Nephron (organoid): ENCODE measurements at regions not wholly inside any gene's neighbourhood (a gene's known extent, or its start where the extent isn't known, plus 50 kb on each side); places are given as distances from the start of the nearest gene placed in this dataset.

Experiments
- H3K27ac Mint-ChIP-seq, 3 experiments: 2 replicates each; pipeline ENCODE4 v1.8.0; 2020; ENCODE audit warnings: mixed read lengths in 3 of 3, mild to moderate bottlenecking in 2 of 3, moderate library complexity in 1 of 3
- H3K27me3 Mint-ChIP-seq: 2 replicates; pipeline ENCODE4 v1.8.0; 2021; ENCODE audit warnings: low read depth, mild to moderate bottlenecking, moderate library complexity, mixed read lengths
- H3K36me3 Mint-ChIP-seq: 2 replicates; pipeline ENCODE4 v1.8.0; 2020; ENCODE audit warnings: low read depth, mixed read lengths
- H3K4me1 Mint-ChIP-seq: 2 replicates; pipeline ENCODE4 v1.8.0; 2020; ENCODE audit warnings: mixed read lengths
- H3K4me3 Mint-ChIP-seq, 3 experiments: 2 replicates each; pipeline ENCODE4 v1.8.0; 2020; ENCODE audit warnings: mild to moderate bottlenecking in 3 of 3, mixed read lengths in 3 of 3, moderate library complexity in 2 of 3
- H3K9me3 Mint-ChIP-seq: 2 replicates; pipeline ENCODE4 v1.8.0; 2020; ENCODE audit warnings: mixed read lengths
- TF ChIP-seq, protein P1 (sequence below), 3 experiments: fragments of 200-600 bp; sonication (generic); IDR thresholded peaks; one replicate each; pipeline ENCODE4 v1.5.0; 2021; ENCODE audit warnings: antibody characterized with exemption in 3 of 3; ENCODE audit not compliant: unreplicated experiment in 3 of 3

DNA sequence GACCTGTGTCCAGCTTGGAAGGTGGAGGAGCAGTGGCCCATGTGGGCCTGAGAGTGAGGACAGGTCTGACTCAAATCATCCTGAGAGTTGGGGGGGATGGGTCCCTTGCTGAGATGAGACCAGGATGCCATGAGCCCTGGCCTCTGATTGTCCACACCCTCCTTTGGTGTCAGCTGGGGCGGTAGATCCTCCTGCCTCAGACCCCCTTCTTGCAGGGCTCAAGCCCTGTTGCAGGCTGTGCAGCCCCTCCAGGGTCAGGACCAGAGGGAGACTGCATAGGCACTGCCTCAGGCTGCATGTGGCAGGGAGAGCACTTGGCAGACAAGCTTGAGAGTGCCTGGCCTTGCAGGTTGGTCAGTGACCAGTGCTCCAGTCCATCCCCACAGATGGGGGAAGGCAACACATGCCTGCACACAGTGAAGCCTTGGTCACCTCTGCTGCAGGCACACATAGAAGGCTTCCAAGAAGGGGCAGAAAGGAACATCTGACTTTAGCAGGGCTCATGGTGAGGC lies 82.2 kb upstream of the ACTRT2 start:
- Mint-ChIP-seq H3K36me3 (peaks cover 3% of the 10 kb centered on the region), H3K27ac (no peak overlapping the region), H3K4me3 (no peak overlapping the region), H3K9me3 (peaks cover 33% of the 10 kb centered on the region), H3K4me1 (no peaks in the 10 kb centered on the region), H3K27me3 (peaks cover 18% of the 10 kb centered on the region)
- TF ChIP-seq, protein P1, sequence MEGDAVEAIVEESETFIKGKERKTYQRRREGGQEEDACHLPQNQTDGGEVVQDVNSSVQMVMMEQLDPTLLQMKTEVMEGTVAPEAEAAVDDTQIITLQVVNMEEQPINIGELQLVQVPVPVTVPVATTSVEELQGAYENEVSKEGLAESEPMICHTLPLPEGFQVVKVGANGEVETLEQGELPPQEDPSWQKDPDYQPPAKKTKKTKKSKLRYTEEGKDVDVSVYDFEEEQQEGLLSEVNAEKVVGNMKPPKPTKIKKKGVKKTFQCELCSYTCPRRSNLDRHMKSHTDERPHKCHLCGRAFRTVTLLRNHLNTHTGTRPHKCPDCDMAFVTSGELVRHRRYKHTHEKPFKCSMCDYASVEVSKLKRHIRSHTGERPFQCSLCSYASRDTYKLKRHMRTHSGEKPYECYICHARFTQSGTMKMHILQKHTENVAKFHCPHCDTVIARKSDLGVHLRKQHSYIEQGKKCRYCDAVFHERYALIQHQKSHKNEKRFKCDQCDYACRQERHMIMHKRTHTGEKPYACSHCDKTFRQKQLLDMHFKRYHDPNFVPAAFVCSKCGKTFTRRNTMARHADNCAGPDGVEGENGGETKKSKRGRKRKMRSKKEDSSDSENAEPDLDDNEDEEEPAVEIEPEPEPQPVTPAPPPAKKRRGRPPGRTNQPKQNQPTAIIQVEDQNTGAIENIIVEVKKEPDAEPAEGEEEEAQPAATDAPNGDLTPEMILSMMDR (IDR thresholded peaks at IDR 0.05; ENCODE audit: unreplicated experiment in 3 of 3): no peak

DNA sequence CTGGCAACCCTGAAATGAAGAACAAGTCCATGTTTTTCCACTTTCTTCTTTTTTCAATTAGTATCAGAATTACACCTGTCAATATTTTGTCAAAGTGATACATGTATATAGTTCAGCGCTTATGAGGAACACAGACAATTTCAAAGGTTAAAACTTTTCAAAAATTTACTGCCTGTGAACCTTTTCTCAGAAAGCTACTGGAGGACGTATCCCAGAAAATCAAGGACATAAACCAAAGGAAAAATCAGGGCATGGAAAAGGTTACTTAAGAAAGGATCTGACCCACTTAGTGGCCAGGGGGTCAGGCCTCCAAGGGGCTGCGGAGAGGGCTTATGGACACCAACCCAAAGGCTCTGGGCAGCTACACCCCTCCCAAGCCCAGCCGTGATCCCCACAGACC lies 81.1 kb upstream of the ACTRT2 start:
- TF ChIP-seq, protein P1 (IDR thresholded peaks at IDR 0.05; ENCODE audit: unreplicated experiment in 3 of 3): no peak
- H3K4me3 Mint-ChIP-seq: no peak overlapping the region
- no peaks in the 10 kb centered on the region for H3K4me1 Mint-ChIP-seq
- H3K27me3 Mint-ChIP-seq: peaks cover 18% of the 10 kb centered on the region
- peaks cover 3% of the 10 kb centered on the region for H3K36me3 Mint-ChIP-seq
- no peak overlapping the region for H3K27ac Mint-ChIP-seq
- H3K9me3 Mint-ChIP-seq: peaks cover 33% of the 10 kb centered on the region

DNA sequence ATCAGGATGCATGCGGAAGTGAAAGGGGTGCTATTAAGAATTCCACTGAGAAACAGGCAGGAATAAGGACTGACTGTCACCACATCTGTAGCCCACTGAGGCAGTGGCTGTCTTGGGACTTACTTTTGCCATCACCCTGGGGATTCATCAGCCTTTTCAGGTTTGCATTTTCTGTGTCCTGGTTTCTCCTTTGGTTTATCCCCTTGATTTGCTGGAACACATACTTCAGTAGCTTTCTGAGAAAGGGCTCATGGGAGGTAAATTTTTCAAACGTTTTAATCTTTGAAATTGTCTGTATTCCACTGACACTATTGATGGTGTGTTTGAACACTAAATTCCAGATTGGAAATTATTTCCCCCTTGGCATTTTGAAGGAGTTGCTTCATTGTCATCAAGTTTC lies 80.2 kb upstream of the ACTRT2 start:
- Mint-ChIP-seq H3K4me1 (no peaks in the 10 kb centered on the region), H3K27me3 (peaks cover 13% of the 10 kb centered on the region), H3K9me3 (peaks cover 31% of the 10 kb centered on the region), H3K4me3 (no peak overlapping the region), H3K27ac (no peak overlapping the region), H3K36me3 (peaks cover 3% of the 10 kb centered on the region)
- TF ChIP-seq, protein P1 (IDR thresholded peaks at IDR 0.05; ENCODE audit: unreplicated experiment in 3 of 3): no peak

DNA sequence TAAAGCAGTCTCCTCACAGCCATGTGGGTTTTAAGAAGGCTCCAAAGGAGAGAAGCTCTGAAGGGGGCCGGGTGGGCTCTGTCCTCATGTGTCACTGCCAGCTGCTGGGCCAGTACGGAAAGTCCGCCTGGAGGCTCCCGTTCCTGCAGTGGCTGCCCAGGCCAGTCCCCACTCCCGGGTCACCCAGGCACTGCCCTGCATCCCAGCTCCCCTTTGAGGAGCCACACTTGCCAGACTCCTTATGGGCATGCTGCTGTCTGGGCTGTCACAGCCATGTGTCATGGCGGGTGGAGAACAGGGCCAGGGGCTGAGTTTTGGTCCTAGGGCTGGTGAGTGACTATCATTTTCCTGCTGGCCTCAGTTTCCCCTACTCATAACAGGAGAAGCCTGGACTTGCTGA lies 79.4 kb upstream of the ACTRT2 start:
- Mint-ChIP-seq H3K27ac (no peak overlapping the region), H3K36me3 (peaks cover 3% of the 10 kb centered on the region), H3K27me3 (peaks cover 18% of the 10 kb centered on the region), H3K9me3 (peaks cover 31% of the 10 kb centered on the region), H3K4me1 (no peaks in the 10 kb centered on the region), H3K4me3 (no peak overlapping the region)
- TF ChIP-seq, protein P1 (IDR thresholded peaks at IDR 0.05; ENCODE audit: unreplicated experiment in 3 of 3): no peak

DNA sequence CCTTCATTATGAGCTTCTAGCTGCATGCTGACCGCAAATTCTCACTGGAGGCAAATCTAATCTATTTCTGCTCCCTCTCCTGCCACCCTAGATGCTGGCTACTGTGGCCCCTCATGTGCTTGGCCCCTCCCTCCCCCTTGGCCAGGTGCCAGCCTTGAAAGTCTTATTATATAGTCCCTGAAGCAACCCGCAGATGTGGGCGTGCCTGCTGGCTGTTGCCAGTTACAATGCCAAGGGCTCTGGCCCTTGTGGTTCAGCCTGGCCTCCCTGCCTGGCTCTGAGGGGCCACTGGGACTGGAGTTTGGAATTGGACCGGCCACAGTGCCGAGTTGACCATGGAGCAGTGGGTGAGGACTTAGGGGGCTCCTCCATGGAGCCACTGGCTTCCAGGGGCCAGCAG lies 78.9 kb upstream of the ACTRT2 start:
- no peak overlapping the region for H3K27ac Mint-ChIP-seq
- TF ChIP-seq, protein P1 (IDR thresholded peaks at IDR 0.05; ENCODE audit: unreplicated experiment in 3 of 3): no peak
- H3K36me3 Mint-ChIP-seq: peaks cover 3% of the 10 kb centered on the region
- peaks cover 31% of the 10 kb centered on the region for H3K9me3 Mint-ChIP-seq
- H3K27me3 Mint-ChIP-seq: peaks cover 14% of the 10 kb centered on the region
- no peak overlapping the region for H3K4me3 Mint-ChIP-seq
- H3K4me1 Mint-ChIP-seq: no peaks in the 10 kb centered on the region

DNA sequence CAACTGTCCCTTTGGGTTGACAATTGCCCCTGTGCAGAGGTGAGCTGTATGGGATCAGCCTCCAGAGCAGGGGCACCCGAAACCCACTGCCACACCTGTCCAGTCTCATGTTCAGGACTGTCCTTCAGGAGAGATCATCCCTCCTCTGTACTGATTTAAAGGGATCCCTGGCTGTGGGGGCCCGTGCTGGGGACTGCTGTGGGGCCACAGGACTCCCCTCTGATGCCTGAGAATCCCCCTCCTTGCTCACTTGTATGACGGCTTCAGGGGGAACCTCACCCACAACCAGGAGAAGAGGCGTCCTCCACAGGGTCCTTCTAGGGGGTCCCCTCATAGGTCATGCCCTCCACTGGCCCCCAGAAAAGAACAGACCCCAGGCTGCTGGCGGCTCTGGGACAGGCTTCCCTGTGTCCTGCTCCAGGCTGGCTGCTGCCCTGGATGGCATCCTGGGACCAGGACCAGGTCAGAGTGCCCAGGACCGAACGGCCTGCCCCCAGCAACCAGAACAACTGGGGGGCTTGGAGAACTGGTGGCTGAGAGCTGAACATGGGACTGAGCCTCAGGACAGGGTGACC lies 77.5 kb upstream of the ACTRT2 start:
- Mint-ChIP-seq H3K27me3 (peaks cover 13% of the 10 kb centered on the region), H3K36me3 (peaks cover 3% of the 10 kb centered on the region), H3K4me3 (no peak overlapping the region), H3K4me1 (no peaks in the 10 kb centered on the region), H3K9me3 (peaks cover 24% of the 10 kb centered on the region), H3K27ac (no peak overlapping the region)
- TF ChIP-seq, protein P1 (IDR thresholded peaks at IDR 0.05; ENCODE audit: unreplicated experiment in 3 of 3): no peak
